HG03558 (cell line): ENCODE measurements at regions not wholly inside any gene's neighbourhood (a gene's known extent, or its start where the extent isn't known, plus 50 kb on each side); places are given as distances from the start of the nearest gene placed in this dataset.

Source experiments
- ATAC-seq: cut with Tn5 transposase; IDR thresholded peaks from one replicate; pipeline ENCODE4 v1.9.1; 2021; ENCODE audit warnings: moderate number of reproducible peaks; ENCODE audit not compliant: unreplicated experiment; ENCODE audit errors: extremely low read depth

DNA sequence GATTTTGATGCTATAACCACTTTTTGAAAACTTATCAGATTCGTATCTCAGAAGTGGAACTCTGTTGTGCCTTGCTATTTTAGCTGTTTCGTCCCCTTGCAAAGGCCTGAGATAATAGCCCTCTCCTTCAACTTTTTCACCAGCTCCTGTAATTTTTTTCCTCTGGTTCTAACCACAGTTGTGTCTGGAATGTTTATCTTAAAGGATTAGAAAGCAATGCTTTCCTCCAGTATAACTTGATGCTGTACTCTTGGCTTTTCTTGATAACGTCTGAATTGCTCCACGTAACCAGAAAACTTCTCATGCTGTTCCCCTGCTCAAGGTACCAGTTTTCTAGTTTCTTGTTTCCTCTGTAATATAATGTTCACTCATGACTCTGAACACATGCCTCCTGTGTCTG, 209.4 kb downstream of the DTWD2 start:
- ATAC-seq, result no peak

- no peak for ATAC-seq
These were observed 211.1 kb downstream of the DTWD2 start for GRCh38 chr5:118777189-118777736.

DNA sequence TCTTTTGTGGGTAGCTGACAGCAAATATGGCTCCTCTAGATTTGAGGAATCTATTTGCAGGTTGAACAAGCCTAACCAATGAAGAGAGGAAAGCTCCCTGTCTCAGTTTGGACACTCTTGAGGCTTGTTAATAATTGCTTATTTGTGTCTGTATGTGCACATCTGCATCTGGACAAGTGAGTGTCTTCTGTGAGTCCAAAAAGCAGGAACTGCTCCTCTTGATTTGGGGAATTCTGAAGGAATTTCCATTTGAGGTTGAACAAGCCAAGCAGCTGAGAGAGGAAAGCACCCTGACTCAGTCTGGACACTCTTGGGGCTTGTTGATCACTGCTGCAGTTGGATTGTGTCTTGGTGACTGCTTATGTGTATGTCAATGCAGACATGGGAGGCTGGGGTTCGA, 211.6 kb downstream of the DTWD2 start:
- ATAC-seq, result peak; percentile 31

- ATAC-seq, result peak; percentile 42
These were observed 212.4 kb downstream of the DTWD2 start for GRCh38 chr5:118775790-118776499.

DNA sequence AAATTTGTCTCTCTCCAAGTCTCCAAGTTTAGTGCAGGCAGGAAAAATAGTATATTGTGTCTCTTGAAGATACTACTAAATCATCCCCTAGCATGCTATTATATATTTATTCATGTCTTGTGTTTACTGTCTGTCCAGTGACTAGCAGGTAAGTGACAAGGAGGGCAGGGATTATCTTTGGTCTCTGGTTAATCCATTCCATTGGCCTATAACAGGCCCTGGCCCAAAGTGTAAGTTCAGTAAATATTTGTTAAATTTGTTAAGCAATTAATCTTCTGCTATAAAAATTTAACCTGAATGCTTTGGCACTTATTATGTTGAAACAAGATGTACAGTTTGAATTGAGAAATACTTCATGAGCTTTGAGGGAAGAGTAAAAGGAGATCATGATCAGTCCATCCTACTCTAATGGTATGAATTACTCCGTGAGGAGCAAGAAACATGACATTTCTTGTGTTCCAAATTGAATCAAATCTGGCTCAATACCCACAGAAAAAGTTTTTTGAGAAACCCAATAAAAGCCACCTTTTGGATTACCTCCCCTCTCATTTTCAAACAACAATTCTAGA, 219.7 kb downstream of the DTWD2 start:
- ATAC-seq, result no peak

DNA sequence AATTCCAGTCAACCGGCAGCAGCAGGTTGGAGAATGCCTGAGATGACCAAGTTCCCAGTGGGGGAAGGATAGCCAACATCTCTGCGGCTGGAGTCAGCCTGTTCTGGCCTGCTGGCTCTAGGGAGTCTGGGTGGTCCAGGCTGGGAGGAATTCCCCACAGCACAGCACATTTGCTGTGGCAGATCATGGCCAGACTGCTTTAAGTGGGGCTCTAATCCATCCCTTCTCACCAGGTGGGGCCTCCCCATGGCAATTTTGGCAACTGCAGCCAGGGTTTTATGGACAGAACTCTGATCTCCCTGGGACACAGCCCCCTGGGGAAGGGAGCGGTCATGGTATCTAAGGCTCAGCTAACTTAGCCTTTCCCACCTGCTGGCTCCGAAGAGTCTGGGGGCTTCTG, 226.1 kb downstream of the DTWD2 start:
- ATAC-seq, result no peak

GRCh38 chr5:118761814-118762213, 226.5 kb downstream of the DTWD2 start:
- ATAC-seq, result no peak

GRCh38 chr5:118752969-118753368, 235.4 kb downstream of the DTWD2 start:
- ATAC-seq, result no peak

DNA sequence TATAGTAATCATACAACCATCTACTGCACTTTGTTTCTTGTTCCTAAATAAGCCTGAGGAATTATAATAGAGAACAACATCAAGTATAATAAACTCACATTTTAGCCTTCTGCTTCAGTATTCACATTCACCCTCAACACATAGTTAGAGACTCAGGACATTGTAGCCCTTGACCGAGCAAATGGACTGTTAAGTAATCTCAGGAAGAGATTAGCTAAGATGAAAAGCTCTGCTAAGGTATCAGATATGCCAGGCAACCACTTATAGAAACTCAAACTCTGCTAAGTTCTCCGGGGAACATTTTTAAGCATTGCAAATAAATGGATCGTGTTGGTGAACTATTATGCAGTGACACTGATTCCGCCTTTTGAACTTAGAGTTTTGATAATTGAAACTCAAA, 252.0 kb downstream of the DTWD2 start:
- no peak for ATAC-seq

GRCh38 chr5:118733394-118733793, 255.0 kb downstream of the DTWD2 start:
- no peak for ATAC-seq

DNA sequence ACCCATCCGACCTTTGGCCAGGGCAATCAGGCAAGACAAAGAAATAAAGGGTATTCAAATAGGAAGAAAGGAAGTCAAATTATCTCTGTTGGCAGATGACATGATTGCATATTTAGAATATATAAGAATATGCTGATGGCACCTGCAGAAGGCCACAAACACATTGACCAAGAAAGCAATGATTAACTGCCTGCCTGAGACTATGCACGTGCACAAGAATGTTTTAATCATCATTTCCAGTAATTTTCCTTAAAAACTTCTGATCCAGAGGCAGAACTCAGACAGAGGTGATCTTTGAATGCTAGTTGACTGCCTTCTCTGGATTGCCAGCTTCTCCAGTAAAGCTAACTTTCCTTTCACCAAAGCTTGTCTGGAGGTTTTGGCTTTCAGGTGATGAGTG, 260.2 kb downstream of the DTWD2 start:
- ATAC-seq, result no peak

DNA sequence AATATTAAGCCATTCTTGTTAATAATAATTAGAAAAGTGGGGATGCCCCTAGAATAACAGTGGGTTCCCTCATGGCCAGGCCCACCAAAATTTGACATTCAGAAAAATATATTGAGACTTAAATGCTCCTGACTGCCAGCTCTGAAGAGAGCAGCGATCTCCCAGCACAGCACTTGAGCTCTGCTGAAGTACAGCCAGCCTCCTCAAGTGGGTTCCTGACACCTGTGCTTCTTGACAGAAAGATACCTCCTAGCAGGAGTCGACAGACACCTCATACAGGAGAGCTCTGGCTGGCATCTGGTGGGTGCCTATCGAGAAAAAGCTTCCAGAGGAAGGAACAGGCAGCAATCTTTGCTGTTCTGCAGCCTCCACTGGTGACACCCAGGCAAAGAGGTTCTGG, 261.5 kb downstream of the DTWD2 start:
- no peak for ATAC-seq

- ATAC-seq, result peak; percentile 58
These were observed 265.4 kb downstream of the DTWD2 start for GRCh38 chr5:118723021-118723338.

DNA sequence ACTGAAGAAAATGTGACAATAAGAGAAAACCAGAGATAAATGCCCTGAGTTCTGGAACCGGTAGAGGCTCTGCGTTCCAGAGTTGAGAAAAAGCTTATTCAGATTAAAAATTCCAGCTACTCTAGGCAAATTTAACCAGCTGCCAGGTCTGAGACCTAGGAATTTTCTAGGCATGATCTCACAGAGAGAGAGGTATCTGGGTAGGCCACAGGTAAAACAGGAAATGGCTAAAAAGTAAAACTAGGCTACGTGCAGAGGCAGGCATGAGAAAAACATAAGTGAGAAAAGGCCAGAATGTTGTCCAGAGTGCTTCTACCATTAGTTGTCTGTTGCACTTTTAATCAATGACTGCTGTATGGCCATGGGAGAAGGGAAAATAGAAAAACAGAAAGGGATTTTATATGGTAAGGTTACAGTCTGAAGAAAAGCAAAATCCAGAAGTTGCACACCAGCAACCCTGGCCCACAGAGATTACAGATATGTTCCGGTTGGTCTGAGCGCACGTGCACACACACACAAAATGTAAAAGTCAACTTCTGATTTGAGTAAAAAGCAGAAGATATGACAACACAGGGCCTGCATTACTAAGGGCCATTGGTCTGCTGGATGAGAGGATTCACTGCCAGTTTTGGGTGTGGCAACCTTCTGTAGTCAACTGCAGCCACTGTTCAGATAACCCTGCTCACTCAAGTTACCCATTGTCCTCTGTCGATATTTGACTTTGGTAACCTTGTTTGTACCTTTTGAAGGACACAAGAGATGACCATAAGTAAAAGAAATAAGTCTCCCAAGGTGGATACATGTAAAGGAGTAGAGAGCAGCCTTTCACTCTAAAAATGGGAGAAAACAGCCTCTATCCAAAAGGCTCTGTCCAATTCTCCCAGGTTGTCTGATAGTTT, 266.0 kb downstream of the DTWD2 start:
- peak; percentile 47 for ATAC-seq

DNA sequence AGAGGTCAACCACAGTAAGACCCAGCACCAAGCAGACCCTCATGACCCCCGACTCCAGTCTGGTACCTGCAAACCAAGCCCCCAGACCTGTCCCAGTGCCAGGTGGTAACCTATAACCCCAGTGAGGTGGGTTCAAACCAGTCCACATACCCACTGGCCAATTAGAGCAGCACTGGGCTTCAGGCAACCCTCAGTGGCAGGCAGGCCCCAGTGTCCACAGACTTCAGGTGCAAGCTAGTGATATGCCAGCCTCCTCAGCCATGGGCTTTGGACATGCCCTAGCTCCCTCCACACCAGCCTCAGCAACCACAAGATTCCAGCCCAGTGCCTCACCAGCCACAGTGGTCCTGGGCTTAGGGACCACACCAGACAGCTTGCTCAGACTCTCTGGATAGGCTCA, 276.6 kb downstream of the DTWD2 start:
- no peak for ATAC-seq

- ATAC-seq, result no peak
These were observed 282.2 kb downstream of the DTWD2 start for GRCh38 chr5:118705959-118706667.

DNA sequence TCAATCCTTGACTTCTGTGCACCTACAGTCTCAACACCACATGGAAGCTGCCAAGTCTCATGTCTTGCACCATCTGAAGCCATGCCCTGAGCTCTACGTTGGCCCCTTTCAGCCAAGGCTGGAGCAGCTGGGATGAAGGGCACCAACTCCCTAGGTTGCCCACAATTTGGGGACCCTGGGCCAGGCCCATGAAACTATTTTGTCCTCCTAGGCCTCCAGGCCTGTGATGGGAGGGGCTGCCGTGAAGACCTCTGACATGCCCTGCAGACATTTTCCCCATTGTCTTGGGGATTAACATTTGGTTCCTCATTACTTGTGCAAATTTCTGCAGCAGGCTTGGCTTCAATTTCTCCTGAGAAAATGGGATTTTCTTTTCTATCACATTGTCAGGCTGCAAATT, 285.1 kb downstream of the DTWD2 start:
- no peak for ATAC-seq

DNA sequence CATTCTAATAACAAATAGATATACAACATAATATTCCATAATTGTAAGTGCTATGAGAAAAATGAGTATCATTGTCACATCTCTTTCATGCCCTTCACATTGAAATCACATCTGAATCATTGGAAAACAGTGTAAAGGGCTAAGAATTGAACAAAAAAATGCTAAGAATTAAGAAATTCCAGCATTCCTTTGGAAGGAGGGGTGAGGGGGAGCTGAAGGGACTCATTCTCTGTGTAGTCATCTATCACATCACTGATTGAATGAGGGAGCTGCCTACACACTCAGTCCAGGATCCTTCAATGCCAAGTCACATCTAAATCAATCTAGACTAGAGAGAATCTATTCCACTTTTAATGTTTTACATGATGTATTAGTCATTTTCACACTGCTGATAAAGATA, 286.6 kb downstream of the DTWD2 start:
- ATAC-seq, result no peak

- no peak for ATAC-seq
These were observed 287.8 kb downstream of the DTWD2 start for GRCh38 chr5:118700510-118700909.

- ATAC-seq, result no peak
These were observed 289.6 kb downstream of the DTWD2 start for GRCh38 chr5:118698774-118699173.

GRCh38 chr5:118696076-118696475, 292.3 kb downstream of the DTWD2 start:
- ATAC-seq, result no peak
